H1 (cell line): ENCODE measurements at regions not wholly inside any gene's neighbourhood (a gene's known extent, or its start where the extent isn't known, plus 50 kb on each side); places are given as distances from the start of the nearest gene placed in this dataset.

Experiments used
- CEBPB ChIP-seq: IDR thresholded peaks from 2 replicates; pipeline ENCODE4 v1.6.1; 2012; ENCODE audit warnings: low read depth, low read length
- EP300 ChIP-seq, 2 experiments: IDR thresholded peaks; 1 replicate in 1 of 2; 2 replicates in 1 of 2; pipeline ENCODE4 v1.6.1; 2011 to 2012; ENCODE audit warnings: low read depth in 2 of 2, low read length in 2 of 2, mild to moderate bottlenecking in 2 of 2, borderline replicate concordance in 1 of 2, inconsistent platforms in 1 of 2, moderate library complexity in 1 of 2
- TF ChIP-seq, protein P1 (sequence below): fragments of 300-600 bp; sonication (generic); IDR thresholded peaks from 2 replicates; pipeline ENCODE4 v1.7.1; 2012; ENCODE audit warnings: low read length, moderate library complexity, mild to moderate bottlenecking, inconsistent platforms; ENCODE audit not compliant: insufficient replicate concordance
- TF ChIP-seq, protein P2 (sequence below): IDR thresholded peaks from 2 replicates; pipeline ENCODE4 v1.6.1; 2011; ENCODE audit warnings: low read length, improper control_type of control experiment

DNA sequence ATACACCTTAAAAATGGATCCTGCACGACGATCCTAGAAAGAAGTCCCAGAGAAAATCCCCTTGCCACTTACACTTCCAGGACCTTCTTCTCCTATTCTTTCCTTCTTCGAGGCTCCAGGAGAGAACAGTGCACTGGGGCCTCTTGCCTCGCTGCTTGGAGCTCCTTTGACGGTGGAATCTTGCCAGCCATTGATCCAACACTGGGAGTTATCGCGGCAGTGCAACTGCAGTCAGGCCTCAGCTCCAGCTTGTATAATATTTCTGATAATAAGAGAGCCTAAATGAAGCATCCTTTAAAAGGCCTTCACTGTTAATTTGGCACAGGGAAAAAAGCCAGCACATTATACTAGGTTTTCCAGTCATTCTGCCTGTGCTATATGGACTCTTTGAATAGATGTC, 216.9 kb upstream of the PARD3B start (continued):
- TF ChIP-seq, protein P1, sequence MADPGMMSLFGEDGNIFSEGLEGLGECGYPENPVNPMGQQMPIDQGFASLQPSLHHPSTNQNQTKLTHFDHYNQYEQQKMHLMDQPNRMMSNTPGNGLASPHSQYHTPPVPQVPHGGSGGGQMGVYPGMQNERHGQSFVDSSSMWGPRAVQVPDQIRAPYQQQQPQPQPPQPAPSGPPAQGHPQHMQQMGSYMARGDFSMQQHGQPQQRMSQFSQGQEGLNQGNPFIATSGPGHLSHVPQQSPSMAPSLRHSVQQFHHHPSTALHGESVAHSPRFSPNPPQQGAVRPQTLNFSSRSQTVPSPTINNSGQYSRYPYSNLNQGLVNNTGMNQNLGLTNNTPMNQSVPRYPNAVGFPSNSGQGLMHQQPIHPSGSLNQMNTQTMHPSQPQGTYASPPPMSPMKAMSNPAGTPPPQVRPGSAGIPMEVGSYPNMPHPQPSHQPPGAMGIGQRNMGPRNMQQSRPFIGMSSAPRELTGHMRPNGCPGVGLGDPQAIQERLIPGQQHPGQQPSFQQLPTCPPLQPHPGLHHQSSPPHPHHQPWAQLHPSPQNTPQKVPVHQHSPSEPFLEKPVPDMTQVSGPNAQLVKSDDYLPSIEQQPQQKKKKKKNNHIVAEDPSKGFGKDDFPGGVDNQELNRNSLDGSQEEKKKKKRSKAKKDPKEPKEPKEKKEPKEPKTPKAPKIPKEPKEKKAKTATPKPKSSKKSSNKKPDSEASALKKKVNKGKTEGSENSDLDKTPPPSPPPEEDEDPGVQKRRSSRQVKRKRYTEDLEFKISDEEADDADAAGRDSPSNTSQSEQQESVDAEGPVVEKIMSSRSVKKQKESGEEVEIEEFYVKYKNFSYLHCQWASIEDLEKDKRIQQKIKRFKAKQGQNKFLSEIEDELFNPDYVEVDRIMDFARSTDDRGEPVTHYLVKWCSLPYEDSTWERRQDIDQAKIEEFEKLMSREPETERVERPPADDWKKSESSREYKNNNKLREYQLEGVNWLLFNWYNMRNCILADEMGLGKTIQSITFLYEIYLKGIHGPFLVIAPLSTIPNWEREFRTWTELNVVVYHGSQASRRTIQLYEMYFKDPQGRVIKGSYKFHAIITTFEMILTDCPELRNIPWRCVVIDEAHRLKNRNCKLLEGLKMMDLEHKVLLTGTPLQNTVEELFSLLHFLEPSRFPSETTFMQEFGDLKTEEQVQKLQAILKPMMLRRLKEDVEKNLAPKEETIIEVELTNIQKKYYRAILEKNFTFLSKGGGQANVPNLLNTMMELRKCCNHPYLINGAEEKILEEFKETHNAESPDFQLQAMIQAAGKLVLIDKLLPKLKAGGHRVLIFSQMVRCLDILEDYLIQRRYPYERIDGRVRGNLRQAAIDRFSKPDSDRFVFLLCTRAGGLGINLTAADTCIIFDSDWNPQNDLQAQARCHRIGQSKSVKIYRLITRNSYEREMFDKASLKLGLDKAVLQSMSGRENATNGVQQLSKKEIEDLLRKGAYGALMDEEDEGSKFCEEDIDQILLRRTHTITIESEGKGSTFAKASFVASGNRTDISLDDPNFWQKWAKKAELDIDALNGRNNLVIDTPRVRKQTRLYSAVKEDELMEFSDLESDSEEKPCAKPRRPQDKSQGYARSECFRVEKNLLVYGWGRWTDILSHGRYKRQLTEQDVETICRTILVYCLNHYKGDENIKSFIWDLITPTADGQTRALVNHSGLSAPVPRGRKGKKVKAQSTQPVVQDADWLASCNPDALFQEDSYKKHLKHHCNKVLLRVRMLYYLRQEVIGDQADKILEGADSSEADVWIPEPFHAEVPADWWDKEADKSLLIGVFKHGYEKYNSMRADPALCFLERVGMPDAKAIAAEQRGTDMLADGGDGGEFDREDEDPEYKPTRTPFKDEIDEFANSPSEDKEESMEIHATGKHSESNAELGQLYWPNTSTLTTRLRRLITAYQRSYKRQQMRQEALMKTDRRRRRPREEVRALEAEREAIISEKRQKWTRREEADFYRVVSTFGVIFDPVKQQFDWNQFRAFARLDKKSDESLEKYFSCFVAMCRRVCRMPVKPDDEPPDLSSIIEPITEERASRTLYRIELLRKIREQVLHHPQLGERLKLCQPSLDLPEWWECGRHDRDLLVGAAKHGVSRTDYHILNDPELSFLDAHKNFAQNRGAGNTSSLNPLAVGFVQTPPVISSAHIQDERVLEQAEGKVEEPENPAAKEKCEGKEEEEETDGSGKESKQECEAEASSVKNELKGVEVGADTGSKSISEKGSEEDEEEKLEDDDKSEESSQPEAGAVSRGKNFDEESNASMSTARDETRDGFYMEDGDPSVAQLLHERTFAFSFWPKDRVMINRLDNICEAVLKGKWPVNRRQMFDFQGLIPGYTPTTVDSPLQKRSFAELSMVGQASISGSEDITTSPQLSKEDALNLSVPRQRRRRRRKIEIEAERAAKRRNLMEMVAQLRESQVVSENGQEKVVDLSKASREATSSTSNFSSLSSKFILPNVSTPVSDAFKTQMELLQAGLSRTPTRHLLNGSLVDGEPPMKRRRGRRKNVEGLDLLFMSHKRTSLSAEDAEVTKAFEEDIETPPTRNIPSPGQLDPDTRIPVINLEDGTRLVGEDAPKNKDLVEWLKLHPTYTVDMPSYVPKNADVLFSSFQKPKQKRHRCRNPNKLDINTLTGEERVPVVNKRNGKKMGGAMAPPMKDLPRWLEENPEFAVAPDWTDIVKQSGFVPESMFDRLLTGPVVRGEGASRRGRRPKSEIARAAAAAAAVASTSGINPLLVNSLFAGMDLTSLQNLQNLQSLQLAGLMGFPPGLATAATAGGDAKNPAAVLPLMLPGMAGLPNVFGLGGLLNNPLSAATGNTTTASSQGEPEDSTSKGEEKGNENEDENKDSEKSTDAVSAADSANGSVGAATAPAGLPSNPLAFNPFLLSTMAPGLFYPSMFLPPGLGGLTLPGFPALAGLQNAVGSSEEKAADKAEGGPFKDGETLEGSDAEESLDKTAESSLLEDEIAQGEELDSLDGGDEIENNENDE = no peak
- TF ChIP-seq, protein P2, sequence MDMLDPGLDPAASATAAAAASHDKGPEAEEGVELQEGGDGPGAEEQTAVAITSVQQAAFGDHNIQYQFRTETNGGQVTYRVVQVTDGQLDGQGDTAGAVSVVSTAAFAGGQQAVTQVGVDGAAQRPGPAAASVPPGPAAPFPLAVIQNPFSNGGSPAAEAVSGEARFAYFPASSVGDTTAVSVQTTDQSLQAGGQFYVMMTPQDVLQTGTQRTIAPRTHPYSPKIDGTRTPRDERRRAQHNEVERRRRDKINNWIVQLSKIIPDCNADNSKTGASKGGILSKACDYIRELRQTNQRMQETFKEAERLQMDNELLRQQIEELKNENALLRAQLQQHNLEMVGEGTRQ = no peak
- no peak for TF ChIP-seq CEBPB
- TF ChIP-seq EP300 (IDR thresholded peaks at IDR 0.05; ENCODE audit: borderline replicate concordance in 1 of 2, low read depth in 2 of 2, low read length in 2 of 2) = no peak
